ENCODE measurements at regions not wholly inside any gene's neighbourhood (a gene's known extent, or its start where the extent isn't known, plus 50 kb on each side); places are given as distances from the start of the nearest gene placed in this dataset.
"Not testable (repeated sequence)": the region's sequence is repeated elsewhere in the genome, so short reads cannot be mapped to it uniquely, and the experiment has no call there.

- no peak for DNase-seq (ENCODE audit: low read depth in 2 of 2)
Observed at GRCh38 chr9:117649126-117649525, 55.1 kb upstream of the TLR4 start.

- DNase-seq (ENCODE audit: low read depth in 2 of 2): no peak
Observed at GRCh38 chr9:117644932-117645636, 59.1 kb upstream of the TLR4 start.

GRCh38 chr9:117644133-117644931, 59.9 kb upstream of the TLR4 start:
- DNase-seq (ENCODE audit: low read depth in 2 of 2): peak; percentile 2 to 20

GRCh38 chr9:117643288-117643654, 60.9 kb upstream of the TLR4 start:
- no peak for DNase-seq (ENCODE audit: low read depth in 2 of 2)

DNA sequence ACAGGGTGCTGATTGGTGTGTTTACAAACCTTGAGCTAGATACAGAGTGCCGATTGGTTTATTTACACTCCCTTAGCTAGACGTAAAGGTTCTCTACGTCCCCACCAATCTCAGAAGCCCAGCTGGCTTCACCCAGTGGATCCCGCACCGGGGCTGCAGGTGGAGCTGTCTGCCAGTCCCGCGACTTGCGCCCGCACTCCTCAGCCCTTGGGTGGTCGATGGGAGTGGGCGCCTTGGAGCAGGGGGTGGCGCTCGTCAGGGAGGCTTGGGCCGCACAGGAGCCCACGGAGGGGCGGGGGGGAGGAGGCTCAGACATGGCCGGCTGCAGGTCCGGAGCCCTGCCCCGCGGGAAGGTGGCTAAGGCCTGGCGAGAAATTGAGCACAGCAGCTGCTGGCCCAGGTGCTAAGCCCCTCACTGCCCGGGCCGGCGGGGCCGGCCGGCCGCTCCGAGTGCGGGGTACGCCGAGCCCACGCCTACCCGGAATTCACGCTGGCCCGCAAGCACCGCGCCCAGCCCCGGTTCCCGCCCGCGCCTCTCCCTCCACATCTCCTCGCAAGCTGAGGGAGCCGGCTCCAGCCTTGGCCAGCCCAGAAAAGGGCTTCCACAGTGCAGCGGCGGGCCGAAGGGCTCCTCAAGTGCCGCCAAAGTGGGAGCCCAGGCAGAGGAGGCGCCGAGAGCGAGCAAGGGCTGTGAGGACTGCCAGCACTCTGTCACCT, 61.5 kb upstream of the TLR4 start:
- DNase-seq (ENCODE audit: low read depth in 2 of 2): not testable (repeated sequence)

- no peak for DNase-seq (ENCODE audit: low read depth in 2 of 2)
Observed at GRCh38 chr9:117636681-117637080, 67.5 kb upstream of the TLR4 start.

GRCh38 chr9:117625154-117625553, 79.0 kb upstream of the TLR4 start:
- DNase-seq (ENCODE audit: low read depth in 2 of 2): no peak

- DNase-seq (ENCODE audit: low read depth in 2 of 2): no peak
Observed at GRCh38 chr9:117624106-117624505, 80.1 kb upstream of the TLR4 start.

DNA sequence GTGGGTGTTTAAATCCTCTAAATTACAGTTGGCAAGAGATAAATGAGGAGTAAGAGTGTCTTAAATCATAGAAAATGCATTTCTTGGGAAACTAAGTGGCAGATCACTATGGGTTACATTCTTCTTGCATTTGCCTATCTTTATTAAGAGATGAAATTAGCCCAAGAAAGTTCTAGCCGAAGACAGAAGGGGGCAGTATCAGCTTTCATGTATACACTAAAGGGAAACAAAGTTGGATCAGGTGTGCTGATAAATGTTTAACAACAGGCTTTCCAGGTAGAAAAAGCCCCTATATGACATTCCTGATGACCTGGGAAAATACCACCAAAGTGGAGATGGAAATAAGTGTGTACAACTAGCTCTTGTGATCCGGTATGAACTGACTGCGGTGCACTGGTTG, 81.9 kb upstream of the TLR4 start:
- DNase-seq (ENCODE audit: low read depth in 2 of 2): no peak

GRCh38 chr9:117616431-117616831, 87.8 kb upstream of the TLR4 start:
- DNase-seq (ENCODE audit: low read depth in 2 of 2): no peak

DNA sequence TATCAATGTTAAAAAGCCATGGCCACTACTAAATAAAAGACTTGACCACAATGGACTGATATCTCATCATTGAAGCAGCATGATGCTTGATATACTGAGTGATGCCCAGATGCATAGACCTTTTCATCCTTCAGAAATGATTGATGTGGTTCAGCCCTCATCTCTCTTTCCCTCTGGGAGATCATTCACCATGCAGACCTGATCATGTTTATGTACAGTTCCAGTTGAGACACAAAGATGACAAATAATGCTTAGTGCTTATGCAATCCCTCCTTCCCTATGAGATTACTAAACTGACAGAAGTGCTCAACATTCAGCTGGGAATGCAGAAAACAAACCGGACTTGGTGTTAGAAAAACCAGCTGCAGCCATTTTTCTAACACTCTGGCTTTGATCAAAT, 91.9 kb upstream of the TLR4 start:
- no peak for DNase-seq (ENCODE audit: low read depth in 2 of 2)

- DNase-seq (ENCODE audit: low read depth in 2 of 2): no peak
Observed at GRCh38 chr9:117597977-117598376, 106.2 kb upstream of the TLR4 start.

- DNase-seq (ENCODE audit: low read depth in 2 of 2): no peak
Observed at GRCh38 chr9:117596678-117597077, 107.5 kb upstream of the TLR4 start.

GRCh38 chr9:117595650-117596049, 108.6 kb upstream of the TLR4 start:
- DNase-seq (ENCODE audit: low read depth in 2 of 2): no peak

- no peak for DNase-seq (ENCODE audit: low read depth in 2 of 2)
Observed at GRCh38 chr9:117587263-117587662, 116.9 kb upstream of the TLR4 start.

- no peak for DNase-seq (ENCODE audit: low read depth in 2 of 2)
Observed at GRCh38 chr9:117574099-117574498, 130.1 kb upstream of the TLR4 start.

GRCh38 chr9:117564839-117565238, 139.4 kb upstream of the TLR4 start:
- no peak for DNase-seq (ENCODE audit: low read depth in 2 of 2)

- no peak for DNase-seq (ENCODE audit: low read depth in 2 of 2)
Observed at GRCh38 chr9:117561761-117562160, 142.4 kb upstream of the TLR4 start.

- no peak for DNase-seq (ENCODE audit: low read depth in 2 of 2)
Observed at GRCh38 chr9:117555964-117556629, 141.2 kb upstream of the ASTN2 start.

- DNase-seq (ENCODE audit: low read depth in 2 of 2): no peak
Observed at GRCh38 chr9:117552811-117553210, 138.0 kb upstream of the ASTN2 start.

DNA sequence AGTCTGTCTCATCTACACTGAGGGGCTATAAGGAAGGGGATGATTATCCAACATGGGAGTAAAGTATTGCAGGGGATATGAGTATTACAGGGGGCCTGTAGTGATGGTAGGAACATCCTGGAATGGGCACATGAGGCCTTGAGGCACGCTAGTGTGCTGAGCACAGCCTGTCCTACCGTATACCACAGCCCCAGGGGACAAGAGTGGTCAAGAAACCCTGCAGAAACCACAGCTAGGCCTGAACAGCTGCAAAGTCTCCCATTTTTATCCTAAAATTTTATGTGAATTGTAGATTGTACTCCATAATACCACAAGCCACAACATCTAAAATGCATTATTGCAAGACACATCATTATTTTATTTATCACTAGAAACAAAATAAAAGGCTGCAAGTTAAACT, 136.3 kb upstream of the ASTN2 start:
- DNase-seq (ENCODE audit: low read depth in 2 of 2): no peak

GRCh38 chr9:117549444-117549843, 134.6 kb upstream of the ASTN2 start:
- DNase-seq (ENCODE audit: low read depth in 2 of 2): no peak

All from stimulated activated CD4-positive, alpha-beta T cell treated with anti-CD3 and anti-CD28 coated beads, Interleukin-1b, Interleukin-23, amount 100 ng/mL, for 1 hour (primary cell).